ENCODE measurements at regions not wholly inside any gene's neighbourhood (a gene's known extent, or its start where the extent isn't known, plus 50 kb on each side); places are given as distances from the start of the nearest gene placed in this dataset.

DNA sequence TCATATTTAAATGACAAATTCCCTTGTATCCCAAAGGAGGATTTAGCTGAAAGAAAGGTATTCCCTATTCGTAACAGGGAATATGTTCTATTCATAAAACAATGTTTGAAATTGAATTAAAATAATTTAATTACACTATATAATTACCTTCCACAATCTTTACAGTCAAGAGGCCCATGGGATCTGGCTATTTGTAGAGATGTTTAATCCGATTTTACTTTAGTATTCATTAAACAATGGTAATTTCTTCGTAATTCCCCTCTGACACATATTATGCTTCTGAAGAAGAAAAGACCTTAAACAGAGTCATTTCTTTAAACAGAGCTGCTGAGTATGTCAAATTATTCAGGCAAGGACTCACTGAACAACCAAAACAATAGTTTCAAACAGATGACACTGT lies 98.8 kb downstream of the MAGEC1 start:
- H3K27ac ChIP-seq, result no peak overlapping the region
- 89 to 99% methylated on average over 3 of the region's 3 CpGs for WGBS, 2 donors
- intact Hi-C loops (cut with DNase I; ENCODE audit: low total_unique reads), result no loop called here

DNA sequence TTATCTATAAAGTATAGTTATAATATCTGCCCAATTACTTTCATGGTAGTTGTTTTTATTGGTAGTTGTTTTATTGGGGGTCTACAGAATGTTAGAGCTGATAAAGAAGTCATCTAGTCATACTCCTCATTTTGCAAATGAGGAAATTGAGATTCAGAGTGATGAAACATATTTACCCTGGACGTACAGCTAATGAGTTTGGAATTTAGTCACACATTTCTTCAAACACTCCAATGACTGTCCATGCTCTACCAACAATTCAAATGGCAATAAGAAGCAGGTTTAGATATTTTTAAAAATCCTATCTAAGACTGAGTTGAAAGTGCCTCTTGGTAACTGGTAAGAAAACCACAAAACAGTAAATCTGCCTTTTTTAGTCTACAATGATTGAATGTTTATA lies 98.2 kb downstream of the MAGEC1 start:
- Histone ChIP-seq H3K4me3 (no peak overlapping the region), H3K9me3 (no peaks in the 10 kb centered on the region), H3K27me3 (no peaks in the 10 kb centered on the region), H3K4me1 (no peaks in the 10 kb centered on the region), H3K36me3 (ENCODE audit: low read depth, missing control alignments) (no peaks in the 10 kb centered on the region), H3K27ac (no peak overlapping the region)
- TF ChIP-seq, protein P1, sequence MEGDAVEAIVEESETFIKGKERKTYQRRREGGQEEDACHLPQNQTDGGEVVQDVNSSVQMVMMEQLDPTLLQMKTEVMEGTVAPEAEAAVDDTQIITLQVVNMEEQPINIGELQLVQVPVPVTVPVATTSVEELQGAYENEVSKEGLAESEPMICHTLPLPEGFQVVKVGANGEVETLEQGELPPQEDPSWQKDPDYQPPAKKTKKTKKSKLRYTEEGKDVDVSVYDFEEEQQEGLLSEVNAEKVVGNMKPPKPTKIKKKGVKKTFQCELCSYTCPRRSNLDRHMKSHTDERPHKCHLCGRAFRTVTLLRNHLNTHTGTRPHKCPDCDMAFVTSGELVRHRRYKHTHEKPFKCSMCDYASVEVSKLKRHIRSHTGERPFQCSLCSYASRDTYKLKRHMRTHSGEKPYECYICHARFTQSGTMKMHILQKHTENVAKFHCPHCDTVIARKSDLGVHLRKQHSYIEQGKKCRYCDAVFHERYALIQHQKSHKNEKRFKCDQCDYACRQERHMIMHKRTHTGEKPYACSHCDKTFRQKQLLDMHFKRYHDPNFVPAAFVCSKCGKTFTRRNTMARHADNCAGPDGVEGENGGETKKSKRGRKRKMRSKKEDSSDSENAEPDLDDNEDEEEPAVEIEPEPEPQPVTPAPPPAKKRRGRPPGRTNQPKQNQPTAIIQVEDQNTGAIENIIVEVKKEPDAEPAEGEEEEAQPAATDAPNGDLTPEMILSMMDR (IDR thresholded peaks at IDR 0.05), result no peak
- no peak for TF ChIP-seq POLR2A (IDR thresholded peaks at IDR 0.05)
- intact Hi-C loops (cut with DNase I; ENCODE audit: low total_unique reads), result no loop called here
- 63 to 74% methylated on average over 1 of the region's 1 CpG for WGBS, 2 donors
- no peak for DNase-seq

More for the DNA sequence above, 98.8 kb downstream of the MAGEC1 start:
- no peaks in the 10 kb centered on the region for H3K9me3 ChIP-seq
- no peaks in the 10 kb centered on the region for H3K4me1 ChIP-seq
- no peaks in the 10 kb centered on the region for H3K27me3 ChIP-seq
- no peak overlapping the region for H3K4me3 ChIP-seq
- H3K36me3 ChIP-seq (ENCODE audit: low read depth, missing control alignments), result no peaks in the 10 kb centered on the region
- TF ChIP-seq, protein P1 (IDR thresholded peaks at IDR 0.05), result no peak
- TF ChIP-seq POLR2A (IDR thresholded peaks at IDR 0.05), result no peak
- DNase-seq, result no peak

DNA sequence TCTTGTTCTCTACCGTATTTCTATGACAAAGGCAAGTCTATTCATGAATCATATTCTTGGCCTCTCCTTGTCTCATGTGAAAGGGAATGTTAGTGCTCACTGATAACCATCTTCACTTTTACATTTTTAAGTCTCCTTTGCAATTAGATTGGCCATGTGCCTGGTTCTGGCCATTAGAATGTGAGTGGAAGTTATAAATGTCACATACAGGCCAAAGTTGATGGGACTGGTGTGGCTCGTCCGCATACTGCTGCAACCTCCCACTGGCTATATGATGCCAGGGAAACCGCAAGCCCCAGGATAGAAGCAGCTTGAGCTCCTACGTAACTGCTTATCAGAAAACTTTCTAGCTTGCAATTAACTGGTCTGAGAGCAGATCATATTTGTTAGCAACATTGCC lies 86.1 kb downstream of the MAGEC1 start:
- no peak for TF ChIP-seq POLR2A (IDR thresholded peaks at IDR 0.05)
- TF ChIP-seq, protein P1 (IDR thresholded peaks at IDR 0.05), result no peak
- no peak for DNase-seq
- H3K4me1 ChIP-seq, result no peaks in the 10 kb centered on the region
- H3K4me3 ChIP-seq, result no peak overlapping the region
- H3K36me3 ChIP-seq (ENCODE audit: low read depth, missing control alignments), result no peaks in the 10 kb centered on the region
- H3K27ac ChIP-seq, result no peak overlapping the region
- no peaks in the 10 kb centered on the region for H3K9me3 ChIP-seq
- 24 to 38% methylated on average over 5 of the region's 5 CpGs for WGBS, 2 donors
- no peaks in the 10 kb centered on the region for H3K27me3 ChIP-seq
- intact Hi-C loops (cut with DNase I; ENCODE audit: low total_unique reads), result no loop called here

DNA sequence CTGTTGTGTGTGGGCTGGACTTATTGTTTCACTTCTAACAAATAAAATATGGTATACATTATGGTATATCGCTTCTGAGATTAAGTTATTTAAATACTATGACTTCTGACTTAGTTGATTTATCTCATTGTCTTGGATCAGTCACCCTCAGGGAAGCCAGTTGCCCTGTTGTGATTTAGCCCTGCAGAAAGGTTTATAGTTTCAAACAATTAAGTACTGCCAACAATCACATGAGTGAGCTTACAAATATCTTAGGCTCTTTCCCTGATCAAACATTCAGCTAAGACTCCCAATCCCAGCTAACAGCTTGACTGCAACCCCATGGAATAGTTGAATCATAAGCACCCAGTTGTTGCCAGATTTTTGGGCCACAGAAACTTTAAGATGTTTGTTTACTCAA lies 85.4 kb downstream of the MAGEC1 start:
- H3K4me1 ChIP-seq, result no peaks in the 10 kb centered on the region
- no peak for DNase-seq
- no peaks in the 10 kb centered on the region for H3K9me3 ChIP-seq
- intact Hi-C loops (cut with DNase I; ENCODE audit: low total_unique reads), result no loop called here
- H3K36me3 ChIP-seq (ENCODE audit: low read depth, missing control alignments), result no peaks in the 10 kb centered on the region
- WGBS, 2 donors, result 92% methylated on average over 1 of the region's 1 CpG
- no peak for TF ChIP-seq POLR2A (IDR thresholded peaks at IDR 0.05)
- TF ChIP-seq, protein P1 (IDR thresholded peaks at IDR 0.05), result no peak
- H3K27ac ChIP-seq, result no peak overlapping the region
- no peak overlapping the region for H3K4me3 ChIP-seq
- H3K27me3 ChIP-seq, result no peaks in the 10 kb centered on the region

DNA sequence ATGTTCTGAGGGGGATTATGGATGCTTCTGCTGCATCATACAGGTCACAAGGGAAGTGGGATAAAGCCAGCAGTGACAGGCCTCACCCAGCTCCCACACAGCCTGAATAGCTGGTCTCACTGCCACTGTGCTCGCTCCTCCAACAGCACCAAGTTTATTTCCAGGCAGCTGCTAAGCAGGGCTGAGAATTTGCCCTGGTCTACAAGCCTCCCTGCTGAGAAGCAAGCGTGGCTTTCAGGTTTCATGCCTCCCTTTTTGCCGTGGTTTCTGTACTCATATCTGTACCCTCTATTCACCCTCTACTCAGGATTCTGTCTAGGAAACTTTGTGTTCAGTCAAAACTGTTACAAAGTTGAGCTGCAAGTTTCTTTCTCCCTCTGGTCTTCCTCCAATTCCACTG lies 78.6 kb downstream of the MAGEC1 start:
- intact Hi-C loops (cut with DNase I; ENCODE audit: low total_unique reads), result no loop called here
- TF ChIP-seq, protein P1 (IDR thresholded peaks at IDR 0.05), result no peak
- TF ChIP-seq POLR2A (IDR thresholded peaks at IDR 0.05), result no peak
- Histone ChIP-seq H3K27me3 (no peaks in the 10 kb centered on the region), H3K27ac (no peak overlapping the region), H3K9me3 (no peaks in the 10 kb centered on the region), H3K4me3 (no peak overlapping the region), H3K4me1 (no peaks in the 10 kb centered on the region), H3K36me3 (ENCODE audit: low read depth, missing control alignments) (no peaks in the 10 kb centered on the region)
- WGBS, 2 donors, result 51 to 62% methylated on average over 3 of the region's 3 CpGs
- DNase-seq, result no peak

All from testis (tissue), 2 donors.